HCT116 (cell line): ENCODE measurements at regions not wholly inside any gene's neighbourhood (a gene's known extent, or its start where the extent isn't known, plus 50 kb on each side); places are given as distances from the start of the nearest gene placed in this dataset.

ENCODE experiments used
- ATAC-seq: fragments of 200-7000 bp; cut with Tn5 transposase; 2 replicates; pipeline ENCODE4 v1.9.1; 2020; ENCODE audit warnings: mild to moderate bottlenecking, moderate library complexity
- BruUV-seq: library from RNA; stranded (reverse); fragments of 400-500 nt; replicated peaks from 2 replicates; lab custom pipeline; 2021; lab: Mats Ljungman, UMichigan
- CTCF ChIA-PET: fragments of 300-600 bp; sonication (Branson Sonifier 250); formaldehyde crosslinking; loops from one replicate; lab custom pipeline; 2021; ENCODE audit warnings: antibody characterized with exemption; lab: Charles Lee
- POLR2A ChIA-PET: fragments of 300-600, 350-600 bp; sonication (Branson Sonifier 250); formaldehyde crosslinking; loops from one replicate; lab custom pipeline; 2021; ENCODE audit warnings: antibody characterized with exemption; lab: Charles Lee
- RAD21 ChIA-PET, 2 experiments: fragments of 300-600 bp; sonication (Branson Sonifier 250); formaldehyde crosslinking; loops; one replicate each; lab custom pipeline; 2023; ENCODE audit warnings: low total read pairs in 2 of 2; ENCODE audit not compliant: uncharacterized antibody in 2 of 2, unreplicated experiment in 2 of 2, low non-redundant PET in 1 of 2; lab: Charles Lee
- DNase-seq: peaks from one replicate; pipeline ENCODE4 v3.0.0-alpha.2; 2010; ENCODE audit warnings: low read depth, low spot score
- H2AFZ ChIP-seq: fragments of 200-600 bp; shearing (Covaris generic), sonication (generic); 2 replicates; pipeline ENCODE4 v1.6.1; 2017; ENCODE audit warnings: low read depth, mixed run types, mixed read lengths, antibody characterized with exemption, low read length; ENCODE audit not compliant: poor library complexity, severe bottlenecking
- H3K27ac ChIP-seq: 2 replicates; pipeline ENCODE4 v1.5.1; 2012; ENCODE audit warnings: low read depth, low read length
- H3K27me3 ChIP-seq: fragments of 200-600 bp; sonication (generic); 2 replicates; pipeline ENCODE4 v1.6.1; 2016; ENCODE audit warnings: mixed run types, low read length, mixed read lengths; ENCODE audit not compliant: insufficient read depth
- H3K36me3 ChIP-seq, 2 experiments: fragments of 200-500 bp in 1 of 2; fragments of 200-600 bp in 1 of 2; sonication (Bioruptor generic) in 1 of 2; sonication (generic) in 1 of 2; 2 replicates each; pipeline versions ENCODE4 v1.5.1 to v1.6.1; 2014 to 2016; ENCODE audit warnings: low read length in 2 of 2, inconsistent platforms in 1 of 2, mixed read lengths in 1 of 2, mixed run types in 1 of 2; ENCODE audit not compliant: insufficient read depth in 2 of 2, control insufficient read depth in 1 of 2
- H3K4me1 ChIP-seq, 2 experiments: fragments of 200-600 bp in 1 of 2; sonication (generic) in 1 of 2; 2 replicates each; pipeline versions ENCODE4 v1.5.1 to v1.6.1; 2012 to 2017; ENCODE audit warnings: low read length in 2 of 2, inconsistent platforms in 1 of 2, mild to moderate bottlenecking in 1 of 2, mixed read lengths in 1 of 2, mixed run types in 1 of 2, moderate library complexity in 1 of 2; ENCODE audit not compliant: insufficient read depth in 2 of 2, control insufficient read depth in 1 of 2
- H3K4me2 ChIP-seq: fragments of 200-600 bp; sonication (generic); 2 replicates; pipeline ENCODE4 v1.6.1; 2017; ENCODE audit warnings: mixed run types, low read length, mixed read lengths
- H3K4me3 ChIP-seq, 2 experiments: fragments of 200-600 bp in 1 of 2; sonication (generic) in 1 of 2; replicated peaks in 1 of 2; 2 replicates each; pipeline ENCODE4 v1.5.1; 2011 to 2016; ENCODE audit warnings: low read length in 2 of 2, control low read depth in 1 of 2, low read depth in 1 of 2, mild to moderate bottlenecking in 1 of 2, mixed read lengths in 1 of 2, mixed run types in 1 of 2
- H3K79me2 ChIP-seq: fragments of 200-600 bp; sonication (generic); 2 replicates; pipeline ENCODE4 v1.6.1; 2017; ENCODE audit warnings: mild to moderate bottlenecking, mixed run types, low read length, moderate library complexity, mixed read lengths; ENCODE audit not compliant: insufficient read depth
- H3K9ac ChIP-seq: fragments of 200-600 bp; sonication (generic); 2 replicates; pipeline ENCODE4 v1.6.1; 2016; ENCODE audit warnings: low read length, mixed read lengths
- H3K9me2 ChIP-seq: fragments of 200-600 bp; sonication (generic), shearing (Covaris generic); 2 replicates; pipeline ENCODE4 v1.6.1; 2017; ENCODE audit warnings: mixed run types, mild to moderate bottlenecking, moderate library complexity; ENCODE audit not compliant: insufficient read depth
- H3K9me3 ChIP-seq, 2 experiments: fragments of 200-500 bp in 1 of 2; fragments of 200-600 bp in 1 of 2; sonication (Bioruptor generic) in 1 of 2; sonication (generic) in 1 of 2; 2 replicates each; pipeline ENCODE4 v1.6.1; 2014 to 2017; ENCODE audit warnings: low read length in 2 of 2, mixed read lengths in 2 of 2, inconsistent platforms in 1 of 2, low read depth in 1 of 2, mild to moderate bottlenecking in 1 of 2, mixed run types in 1 of 2, moderate library complexity in 1 of 2; ENCODE audit not compliant: control insufficient read depth in 1 of 2, insufficient read depth in 1 of 2
- H4K20me1 ChIP-seq: fragments of 200-600 bp; sonication (generic), shearing (Covaris generic); 2 replicates; pipeline ENCODE4 v1.6.1; 2017; ENCODE audit warnings: mixed run types, mild to moderate bottlenecking, moderate library complexity; ENCODE audit not compliant: insufficient read depth
- CBX3 ChIP-seq: IDR thresholded peaks from 2 replicates; pipeline ENCODE4 v1.6.1; 2012; ENCODE audit warnings: low read depth
- CEBPB ChIP-seq: IDR thresholded peaks from 2 replicates; pipeline ENCODE4 v1.6.1; 2012; ENCODE audit warnings: low read depth
- CTCF ChIP-seq, 3 experiments: fragments of 200-600 bp in 1 of 3; sonication (generic) in 1 of 3; IDR thresholded peaks in 2 of 3; conservative IDR thresholded peaks in 1 of 3; 2 replicates each; pipeline ENCODE4 v1.5.1; 2012 to 2017; ENCODE audit warnings: low read depth in 2 of 3, low read length in 2 of 3, antibody characterized with exemption in 1 of 3, borderline replicate concordance in 1 of 3, control low read depth in 1 of 3, mild to moderate bottlenecking in 1 of 3, mixed read lengths in 1 of 3, mixed run types in 1 of 3, moderate library complexity in 1 of 3; ENCODE audit not compliant: insufficient read depth in 1 of 3
- EGR1 ChIP-seq: IDR thresholded peaks from 2 replicates; pipeline ENCODE4 v1.6.1; 2012; ENCODE audit warnings: low read depth
- EZH2 ChIP-seq: fragments of 200-600 bp; sonication (generic); IDR thresholded peaks from 2 replicates; pipeline ENCODE4 v1.6.1; 2017; ENCODE audit warnings: antibody characterized with exemption, mixed run types
- MAX ChIP-seq: IDR thresholded peaks from 2 replicates; pipeline ENCODE4 v1.6.1; 2012
- SP1 ChIP-seq: IDR thresholded peaks from 2 replicates; pipeline ENCODE4 v1.6.1; 2012; ENCODE audit warnings: low read depth
- ZNF274 ChIP-seq: fragments of 200-500 bp; sonication (Bioruptor generic); IDR thresholded peaks from 2 replicates; pipeline ENCODE4 v1.6.1; 2014; ENCODE audit warnings: mild to moderate bottlenecking, low read depth, low read length, inconsistent platforms
- intact Hi-C: fragments of 100-400 bp; cut with micrococcal nuclease; formaldehyde crosslinking; loops from 2 replicates; pipeline ENCODE4 v1.10.0; 2022

GRCh38 chr5:167030500-167031120, 1260.8 kb upstream of the WWC1 start:
- TF ChIP-seq CTCF (IDR thresholded peaks at IDR 0.05 in 2 of 3, conservative IDR thresholded peaks at IDR 0.05 in 1 of 3; ENCODE audit: borderline replicate concordance in 1 of 3, insufficient read depth in 1 of 3, low read depth in 2 of 3, low read length in 2 of 3) (0 out of 6 replicates have a peak, but pooled peaks of 2 of the 3 experiments have one; percentile 7 to 19), CEBPB (no peak), EZH2 (no peak), ZNF274 (no peak), EGR1 (no peak), SP1 (no peak), CBX3 (no peak), MAX (no peak)
- TF ChIP-seq, all 23 proteins: peak for 1
- ChIA-PET POLR2A (no interaction called here), RAD21 (no interaction called here), CTCF (no interaction called here)
- Histone ChIP-seq H3K79me2 (no peaks in the 10 kb centered on the region), H3K27me3 (no peaks in the 10 kb centered on the region), H4K20me1 (no peaks in the 10 kb centered on the region), H3K4me3 (no peak overlapping the region), H3K9ac (no peak overlapping the region), H3K27ac (no peak overlapping the region), H3K4me1 (no peaks in the 10 kb centered on the region), H3K4me2 (no peak overlapping the region), H2AFZ (no peak overlapping the region), H3K9me3 (peaks cover 3 to 19% of the 10 kb centered on the region in 2 experiments; a peak in 2 of 4 replicates), H3K36me3 (no peaks in the 10 kb centered on the region), H3K9me2 (no peaks in the 10 kb centered on the region)
- DNase-seq (no peak), ATAC-seq (no peak)
- intact Hi-C loops = no loop called here
- BruUV-seq = no TSS peak
